Thymus (tissue), 11 donors: ENCODE measurements at regions not wholly inside any gene's neighbourhood (a gene's known extent, or its start where the extent isn't known, plus 50 kb on each side); places are given as distances from the start of the nearest gene placed in this dataset.

Experiments
- DNase-seq, 9 donors: peaks; one replicate each; pipeline ENCODE4 v3.0.0-alpha.2; 2013; ENCODE audit warnings: low spot score in 9 of 9, low read depth in 6 of 9, missing footprints in 1 of 9
- H3K27ac ChIP-seq, 2 donors: one replicate each; pipeline ENCODE4 v1.5.1; 2013; ENCODE audit warnings: control low read depth in 1 of 2, low read depth in 1 of 2, low read length in 1 of 2, mild to moderate bottlenecking in 1 of 2, moderate library complexity in 1 of 2
- H3K27me3 ChIP-seq, 2 donors: one replicate each; pipeline ENCODE4 v1.5.1; 2013; ENCODE audit warnings: low read length in 1 of 2; ENCODE audit not compliant: control insufficient read depth in 2 of 2, insufficient read depth in 1 of 2
- H3K36me3 ChIP-seq, 2 donors: one replicate each; pipeline ENCODE4 v1.5.1; 2013; ENCODE audit warnings: low read length in 1 of 2, mild to moderate bottlenecking in 1 of 2, moderate library complexity in 1 of 2; ENCODE audit not compliant: control insufficient read depth in 2 of 2, insufficient read depth in 2 of 2
- H3K4me1 ChIP-seq, 2 donors: one replicate each; pipeline ENCODE4 v1.5.1; 2013; ENCODE audit warnings: low read length in 2 of 2; ENCODE audit not compliant: control insufficient read depth in 2 of 2, insufficient read depth in 2 of 2
- H3K4me3 ChIP-seq, 2 donors: one replicate each; pipeline ENCODE4 v1.5.1; 2013; ENCODE audit warnings: low read length in 2 of 2, control low read depth in 1 of 2, mild to moderate bottlenecking in 1 of 2
- H3K9me3 ChIP-seq, 2 donors: one replicate each; pipeline ENCODE4 v1.5.1; 2013; ENCODE audit warnings: low read length in 1 of 2, mild to moderate bottlenecking in 1 of 2; ENCODE audit not compliant: control insufficient read depth in 2 of 2, insufficient read depth in 1 of 2
- WGBS: extraction: QIAGEN DNeasy Blood & Tissue Kit; methylation state at CpG from one replicate; pipeline ENCODE4 v1.1.7; 2013; 5-methylcytosine and 5-hydroxymethylcytosine counted together
- donor health status: healthy.

DNA sequence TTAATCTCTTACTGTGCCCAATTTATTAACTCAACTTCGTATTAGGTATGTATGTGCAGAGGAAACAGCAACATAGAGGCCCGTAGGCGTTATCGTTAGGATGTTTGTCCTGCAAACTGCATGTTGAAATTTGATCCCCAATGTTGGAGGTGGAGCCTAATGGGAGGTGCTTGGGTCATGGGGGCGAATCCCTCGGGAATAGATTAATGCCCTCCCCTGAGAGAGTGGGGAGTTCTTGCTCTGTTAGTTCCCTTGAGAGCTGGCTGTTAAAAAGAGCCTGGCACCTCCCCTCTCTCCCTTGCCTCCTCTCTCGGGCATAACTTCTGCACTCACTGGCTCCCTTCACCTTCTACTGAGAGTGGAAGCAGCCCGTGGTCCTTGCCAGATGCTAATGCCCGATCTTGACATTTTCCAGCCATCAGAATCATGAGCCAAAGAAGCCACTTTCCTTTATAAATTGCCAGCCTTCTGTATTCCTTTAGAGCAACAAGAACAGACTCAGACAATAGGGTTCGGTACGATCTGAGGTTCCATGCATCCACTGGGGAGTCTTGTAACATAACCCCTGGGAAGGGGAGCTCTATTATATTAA, 149.0 kb upstream of the RAB4A start:
- Histone ChIP-seq H3K4me3 (no peak overlapping the region), H3K9me3 (peaks cover 0 to 16% of the 10 kb centered on the region in 2 donors), H3K27me3 (no peaks in the 10 kb centered on the region), H3K4me1 (peaks cover 3 to 29% of the 10 kb centered on the region in 2 donors), H3K36me3 (no peaks in the 10 kb centered on the region), H3K27ac (no peak overlapping the region)
- no peak for DNase-seq
- WGBS, result 93% methylated on average over 11 of the region's 11 CpGs

DNA sequence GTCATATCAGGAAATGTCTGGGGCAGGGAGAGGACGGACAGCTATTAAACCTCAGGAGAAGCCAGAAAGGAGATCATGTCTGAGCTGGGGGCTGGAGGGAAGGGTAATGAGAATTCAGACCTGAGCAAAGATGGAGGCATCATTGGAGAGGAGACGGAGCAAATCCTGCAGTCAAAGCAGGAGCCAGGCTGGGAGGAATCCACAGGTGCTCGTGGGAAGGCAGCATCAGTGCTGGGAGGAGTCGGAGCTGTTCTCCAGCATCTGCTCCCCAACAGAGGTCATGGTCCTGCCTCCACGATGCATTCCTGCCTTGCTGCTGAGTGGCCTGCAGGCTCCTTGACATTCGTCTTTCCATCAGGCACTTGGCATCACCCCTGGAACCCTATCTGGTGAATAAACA, 148.3 kb upstream of the RAB4A start:
- Histone ChIP-seq H3K4me1 (peaks cover 0 to 27% of the 10 kb centered on the region in 2 donors), H3K36me3 (no peaks in the 10 kb centered on the region), H3K4me3 (no peak overlapping the region), H3K27me3 (no peaks in the 10 kb centered on the region), H3K9me3 (peaks cover 0 to 16% of the 10 kb centered on the region in 2 donors), H3K27ac (no peak overlapping the region)
- DNase-seq, result no peak
- WGBS, result 98% methylated on average over 6 of the region's 6 CpGs

DNA sequence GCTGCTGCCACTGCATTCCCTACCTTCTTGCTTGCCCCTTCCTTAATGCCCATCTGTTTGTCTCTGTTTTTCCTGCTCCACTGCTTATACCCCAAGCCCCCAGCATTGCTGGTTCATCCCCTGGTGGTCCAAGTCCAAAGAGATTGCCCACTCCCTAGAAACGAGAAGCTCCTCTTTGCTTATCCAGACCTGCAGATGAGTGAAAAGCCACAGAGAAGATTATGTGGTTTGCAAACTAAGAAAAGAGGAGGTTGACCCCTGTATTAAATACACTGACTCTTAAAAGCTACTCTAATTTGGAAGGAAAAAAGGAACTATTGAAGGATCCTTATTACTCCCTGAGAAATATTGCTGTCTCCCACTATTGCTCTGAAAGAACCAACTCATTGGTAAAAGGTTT, 146.8 kb upstream of the RAB4A start:
- WGBS, result 17% methylated on average over 1 of the region's 1 CpG
- Histone ChIP-seq H3K36me3 (no peaks in the 10 kb centered on the region), H3K4me1 (peaks cover 7 to 29% of the 10 kb centered on the region in 2 donors), H3K4me3 (no peak overlapping the region), H3K9me3 (peaks cover 0 to 12% of the 10 kb centered on the region in 2 donors), H3K27ac (no peak overlapping the region), H3K27me3 (no peaks in the 10 kb centered on the region)
- DNase-seq, result no peak

DNA sequence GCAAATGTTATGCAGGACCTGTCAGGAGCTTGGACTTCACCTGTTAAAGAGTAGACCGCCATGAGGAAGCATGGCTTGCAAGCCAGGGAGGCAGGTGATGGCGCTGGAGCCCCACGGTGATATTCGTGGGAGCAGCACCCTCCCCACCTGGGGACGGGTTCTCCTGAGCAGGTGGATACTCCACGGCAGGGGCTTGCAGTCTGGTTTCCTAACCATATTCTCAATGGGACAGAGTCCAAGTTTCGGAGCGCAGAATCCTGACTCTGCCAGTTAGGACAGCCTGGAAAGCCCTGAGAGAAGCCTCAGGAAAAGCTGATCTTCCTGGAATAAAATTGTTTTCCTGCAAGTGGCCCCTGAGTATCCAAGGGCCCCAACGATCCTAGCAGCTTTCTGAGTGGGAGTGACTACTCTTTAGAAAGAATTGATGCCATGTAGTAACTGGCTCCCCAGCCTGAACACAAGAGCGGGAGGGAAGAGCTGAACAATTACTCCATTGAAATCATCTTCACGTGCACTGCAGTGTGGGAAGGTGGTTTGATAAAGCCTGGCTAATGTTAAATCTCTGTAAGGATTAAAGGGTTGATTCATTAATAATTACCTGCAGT, 146.3 kb upstream of the RAB4A start:
- H3K27ac ChIP-seq, result no peak overlapping the region
- no peak overlapping the region for H3K4me3 ChIP-seq
- no peak for DNase-seq
- WGBS, result 89% methylated on average over 11 of the region's 11 CpGs
- H3K4me1 ChIP-seq, result peaks cover 12 to 34% of the 10 kb centered on the region in 2 donors
- no peaks in the 10 kb centered on the region for H3K36me3 ChIP-seq
- peaks cover 0 to 7% of the 10 kb centered on the region in 2 donors for H3K9me3 ChIP-seq
- no peaks in the 10 kb centered on the region for H3K27me3 ChIP-seq

DNA sequence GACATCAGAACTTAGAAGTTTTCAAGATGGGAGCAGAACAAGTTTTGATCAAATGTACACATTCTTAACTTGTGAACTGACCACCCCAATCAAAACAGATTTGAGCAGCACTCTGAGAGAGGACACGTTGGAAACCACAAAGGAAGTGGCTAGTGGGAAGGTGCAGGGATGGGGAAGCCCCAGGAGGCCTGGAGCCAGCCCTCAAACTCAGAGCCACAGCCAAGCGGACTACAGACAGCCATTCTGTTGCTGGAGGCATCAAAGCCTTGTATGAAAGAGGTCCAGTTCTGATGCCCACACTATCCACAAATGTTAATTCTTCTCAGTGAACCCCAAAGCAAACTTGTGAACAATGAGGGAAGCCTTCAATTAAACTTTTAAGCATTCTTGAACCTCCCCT, 143.6 kb upstream of the RAB4A start:
- H3K4me1 ChIP-seq, result peaks cover 27 to 59% of the 10 kb centered on the region in 2 donors
- no peaks in the 10 kb centered on the region for H3K9me3 ChIP-seq
- DNase-seq, result peak in 1 of 9 donors; percentile 29
- H3K36me3 ChIP-seq, result no peaks in the 10 kb centered on the region
- WGBS, result 41% methylated on average over 2 of the region's 2 CpGs
- H3K27me3 ChIP-seq, result no peaks in the 10 kb centered on the region
- no peak overlapping the region for H3K27ac ChIP-seq
- H3K4me3 ChIP-seq, result no peak overlapping the region

DNA sequence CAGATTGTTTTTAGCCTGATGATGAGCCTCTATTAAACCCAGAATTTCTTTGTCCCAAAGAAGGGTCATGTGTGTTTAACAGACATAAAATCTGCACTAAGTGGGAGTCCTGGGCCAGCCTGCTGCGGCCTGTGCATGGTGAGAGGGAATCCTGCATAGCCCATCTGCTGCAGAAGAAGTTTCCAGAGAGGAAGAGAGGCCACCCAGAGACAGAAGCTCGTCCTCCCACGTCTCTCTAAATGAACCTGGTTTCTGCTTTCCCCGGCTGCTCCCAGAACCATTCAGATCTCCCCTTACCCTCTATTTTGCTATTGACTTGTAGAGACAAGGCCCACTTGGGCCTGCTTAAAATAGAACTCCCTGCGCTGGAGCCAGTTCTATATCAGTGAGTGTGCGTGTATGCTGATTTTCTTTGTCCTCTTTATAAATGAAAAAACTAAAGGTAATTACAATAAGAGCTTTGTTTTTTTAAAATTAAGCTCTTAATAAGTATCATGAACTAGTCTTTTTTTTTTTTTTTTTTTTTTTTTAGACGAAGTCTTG, 142.8 kb upstream of the RAB4A start:
- H3K27ac ChIP-seq, result no peak overlapping the region
- WGBS, result 91% methylated on average over 7 of the region's 7 CpGs
- H3K9me3 ChIP-seq, result no peaks in the 10 kb centered on the region
- peaks cover 27 to 64% of the 10 kb centered on the region in 2 donors for H3K4me1 ChIP-seq
- no peak for DNase-seq
- H3K4me3 ChIP-seq, result no peak overlapping the region
- no peaks in the 10 kb centered on the region for H3K36me3 ChIP-seq
- H3K27me3 ChIP-seq, result no peaks in the 10 kb centered on the region

DNA sequence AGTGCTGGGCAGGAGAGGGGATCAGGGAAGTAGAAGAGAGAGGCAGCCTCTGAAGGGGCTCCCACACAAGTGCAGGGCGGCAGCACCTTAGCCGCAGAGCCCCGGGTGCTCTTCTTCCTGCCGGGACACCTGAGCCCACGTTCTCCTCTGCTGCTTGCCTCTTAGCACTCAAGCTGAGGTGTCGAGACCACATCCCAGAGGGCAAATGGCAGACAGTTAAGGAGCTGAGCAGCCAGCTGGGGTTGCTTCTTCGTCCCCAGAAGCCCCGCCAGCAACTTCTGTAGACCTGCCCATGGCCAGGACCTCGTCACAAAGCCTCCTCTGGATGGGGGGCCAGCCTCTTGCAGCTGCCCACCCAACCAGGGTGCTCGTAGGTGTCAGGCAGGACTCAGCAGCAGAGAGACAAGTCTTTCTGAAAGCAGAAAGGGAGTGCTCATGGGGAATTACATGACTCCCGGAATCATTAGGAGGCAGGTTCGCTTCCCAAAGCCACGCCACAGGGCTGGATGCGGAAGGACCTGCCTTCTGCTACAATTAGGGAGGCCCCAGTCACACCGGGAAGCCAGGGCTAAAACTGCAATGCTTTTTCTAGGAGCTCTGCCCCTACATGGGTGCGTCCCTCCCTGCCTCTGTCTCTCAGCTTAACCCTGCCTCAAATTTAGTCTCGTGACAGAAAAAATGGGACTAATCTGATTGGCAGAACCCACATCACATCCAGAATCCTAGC, 141.4 kb upstream of the RAB4A start:
- 35% methylated on average over 17 of the region's 17 CpGs for WGBS
- peak in 6 of 9 donors; percentile 47 to 85 (median 68) for DNase-seq
- no peaks in the 10 kb centered on the region for H3K36me3 ChIP-seq
- H3K4me1 ChIP-seq, result peaks cover 27 to 56% of the 10 kb centered on the region in 2 donors
- H3K9me3 ChIP-seq, result peaks cover 0 to under 1% of the 10 kb centered on the region in 2 donors
- peak overlapping the region; percentile 82 to 83 for H3K27ac ChIP-seq
- peak overlapping the region in 1 of 2 donors; percentile 0 for H3K4me3 ChIP-seq
- H3K27me3 ChIP-seq, result no peaks in the 10 kb centered on the region

DNA sequence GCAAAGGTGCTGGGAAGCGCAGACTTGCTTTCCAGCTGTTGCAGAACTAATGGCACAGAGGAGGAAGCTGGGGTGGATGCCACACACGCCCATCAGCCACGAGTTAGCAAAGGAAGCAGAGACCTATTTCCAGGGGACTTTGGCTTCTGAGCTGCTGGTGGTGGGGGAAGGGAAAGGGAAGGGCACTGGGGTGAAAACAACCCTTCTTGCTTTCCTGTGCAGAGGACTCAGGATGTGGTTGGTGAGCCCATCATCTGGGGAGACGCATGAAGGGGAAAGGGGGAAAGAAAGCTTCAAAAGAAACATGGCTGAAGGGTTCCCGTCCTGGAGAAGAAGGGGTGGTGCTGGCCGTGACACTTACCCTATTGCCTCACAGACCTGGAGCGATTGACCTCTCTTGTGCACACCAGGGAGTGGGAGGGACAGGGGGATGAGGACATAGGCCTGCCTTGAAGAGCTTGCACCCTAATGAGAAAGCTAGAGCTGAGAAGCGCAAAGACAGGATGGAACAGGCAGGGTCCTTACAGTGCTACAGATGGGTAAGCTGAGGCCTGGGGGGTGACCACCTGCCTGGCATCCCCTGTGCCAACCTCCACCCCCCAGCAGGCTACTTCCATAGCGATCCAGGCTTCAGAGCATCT, 140.8 kb upstream of the RAB4A start:
- no peaks in the 10 kb centered on the region for H3K27me3 ChIP-seq
- H3K9me3 ChIP-seq, result peaks cover 2 to 8% of the 10 kb centered on the region in 2 donors
- DNase-seq, result peak in 6 of 9 donors; percentile 37 to 84 (median 66)
- peak overlapping the region; percentile 25 to 82 for H3K27ac ChIP-seq
- no peaks in the 10 kb centered on the region for H3K36me3 ChIP-seq
- H3K4me1 ChIP-seq, result peaks cover 27 to 56% of the 10 kb centered on the region in 2 donors
- H3K4me3 ChIP-seq, result peak overlapping the region in 1 of 2 donors; percentile 0
- 33% methylated on average over 9 of the region's 9 CpGs for WGBS
